Peyer's patch (tissue), 4 donors: ENCODE measurements at regions not wholly inside any gene's neighbourhood (a gene's known extent, or its start where the extent isn't known, plus 50 kb on each side); places are given as distances from the start of the nearest gene placed in this dataset.

Experiments used
- POLR2A ChIP-seq, 2 donors: fragments of 450-650 bp; IDR thresholded peaks; one replicate each; pipeline ENCODE4 v1.5.1; 2017; ENCODE audit warnings: antibody characterized with exemption in 2 of 2, mild to moderate bottlenecking in 2 of 2, moderate library complexity in 2 of 2
- TF ChIP-seq, protein P1 (sequence below), 6 experiments: fragments of 450-650 bp in 4 of 6; fragments of 200-600 bp in 2 of 6; sonication (generic) in 1 of 6; IDR thresholded peaks; one replicate each; pipeline ENCODE4 v1.5.1; 2017 to 2019; ENCODE audit warnings: antibody characterized with exemption in 6 of 6, mild to moderate bottlenecking in 3 of 6, moderate library complexity in 1 of 6

DNA sequence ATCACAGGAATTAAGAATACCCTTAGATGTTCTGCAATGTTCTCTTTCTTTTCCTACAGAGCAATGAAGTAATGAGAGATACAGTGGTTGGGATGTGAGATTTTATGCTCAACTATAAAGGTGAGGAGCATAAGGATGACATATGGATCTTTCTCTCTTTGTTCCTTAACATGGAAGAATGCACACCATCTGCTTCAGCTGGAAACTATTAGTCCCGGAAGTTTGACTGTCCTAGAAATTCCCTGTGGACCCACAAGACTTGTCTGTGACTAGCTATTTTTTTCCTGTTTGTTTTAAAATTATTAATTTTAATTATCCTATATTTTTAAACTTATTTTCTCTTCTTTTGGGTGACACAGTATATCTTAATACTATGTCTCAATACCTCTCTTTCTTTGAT lies 80.2 kb downstream of the DKK1 start:
- TF ChIP-seq, protein P1, sequence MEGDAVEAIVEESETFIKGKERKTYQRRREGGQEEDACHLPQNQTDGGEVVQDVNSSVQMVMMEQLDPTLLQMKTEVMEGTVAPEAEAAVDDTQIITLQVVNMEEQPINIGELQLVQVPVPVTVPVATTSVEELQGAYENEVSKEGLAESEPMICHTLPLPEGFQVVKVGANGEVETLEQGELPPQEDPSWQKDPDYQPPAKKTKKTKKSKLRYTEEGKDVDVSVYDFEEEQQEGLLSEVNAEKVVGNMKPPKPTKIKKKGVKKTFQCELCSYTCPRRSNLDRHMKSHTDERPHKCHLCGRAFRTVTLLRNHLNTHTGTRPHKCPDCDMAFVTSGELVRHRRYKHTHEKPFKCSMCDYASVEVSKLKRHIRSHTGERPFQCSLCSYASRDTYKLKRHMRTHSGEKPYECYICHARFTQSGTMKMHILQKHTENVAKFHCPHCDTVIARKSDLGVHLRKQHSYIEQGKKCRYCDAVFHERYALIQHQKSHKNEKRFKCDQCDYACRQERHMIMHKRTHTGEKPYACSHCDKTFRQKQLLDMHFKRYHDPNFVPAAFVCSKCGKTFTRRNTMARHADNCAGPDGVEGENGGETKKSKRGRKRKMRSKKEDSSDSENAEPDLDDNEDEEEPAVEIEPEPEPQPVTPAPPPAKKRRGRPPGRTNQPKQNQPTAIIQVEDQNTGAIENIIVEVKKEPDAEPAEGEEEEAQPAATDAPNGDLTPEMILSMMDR (IDR thresholded peaks at IDR 0.05), result no peak
- no peak for TF ChIP-seq POLR2A (IDR thresholded peaks at IDR 0.05)
